Neuronal stem cell (in vitro differentiated cells): ENCODE measurements at regions not wholly inside any gene's neighbourhood (a gene's known extent, or its start where the extent isn't known, plus 50 kb on each side); places are given as distances from the start of the nearest gene placed in this dataset.
A peak's percentile ranks its signal among the peaks of the same experiment; 100 is the strongest.
"Not testable (repeated sequence)": the region's sequence is repeated elsewhere in the genome, so short reads cannot be mapped to it uniquely, and the experiment has no call there.

Source experiments
- DNase-seq: peaks from one replicate; pipeline ENCODE4 v3.0.0-alpha.2; 2013; ENCODE audit warnings: low spot score
- H2AFZ ChIP-seq: one replicate; pipeline ENCODE4 v1.6.1; 2013; ENCODE audit warnings: mild to moderate bottlenecking, low read length, inconsistent platforms
- H2AK5ac ChIP-seq: 2 replicates; pipeline ENCODE4 v1.6.1; 2013; ENCODE audit warnings: low read depth, mild to moderate bottlenecking, inconsistent platforms, low read length, moderate library complexity, mixed read lengths
- H2BK120ac ChIP-seq: 2 replicates; pipeline ENCODE4 v1.6.1; 2013; ENCODE audit warnings: low read depth, mild to moderate bottlenecking, inconsistent platforms, low read length, moderate library complexity, mixed read lengths
- H2BK12ac ChIP-seq: one replicate; pipeline ENCODE4 v1.6.1; 2013; ENCODE audit warnings: low read length, inconsistent platforms
- H2BK15ac ChIP-seq: 2 replicates; pipeline ENCODE4 v1.6.1; 2013; ENCODE audit warnings: mild to moderate bottlenecking, low read length, inconsistent platforms, mixed read lengths
- H2BK5ac ChIP-seq: one replicate; pipeline ENCODE4 v1.6.1; 2013; ENCODE audit warnings: inconsistent platforms, mild to moderate bottlenecking, low read length, moderate library complexity
- H3K14ac ChIP-seq: one replicate; pipeline ENCODE4 v1.6.1; 2013; ENCODE audit warnings: low read length, inconsistent platforms
- H3K18ac ChIP-seq: 2 replicates; pipeline ENCODE4 v1.6.1; 2013; ENCODE audit warnings: low read length, inconsistent platforms
- H3K23ac ChIP-seq: 2 replicates; pipeline ENCODE4 v1.6.1; 2013; ENCODE audit warnings: low read depth, mild to moderate bottlenecking, mixed read lengths, low read length, inconsistent platforms; ENCODE audit not compliant: poor library complexity
- H3K27ac ChIP-seq: replicated peaks from 3 replicates; pipeline ENCODE4 v1.5.1; 2013; ENCODE audit warnings: low read length, inconsistent platforms
- H3K27me3 ChIP-seq, 3 experiments: 2 replicates each; pipeline ENCODE4 v1.6.1; 2013; ENCODE audit warnings: low read length in 3 of 3, mild to moderate bottlenecking in 2 of 3, inconsistent platforms in 1 of 3, low read depth in 1 of 3, mixed read lengths in 1 of 3, moderate library complexity in 1 of 3; ENCODE audit not compliant: control insufficient read depth in 3 of 3, insufficient read depth in 3 of 3
- H3K36me3 ChIP-seq, 2 donors: replicated peaks in 1 of 2; 2 replicates each; pipeline ENCODE4 v1.6.1; 2013; ENCODE audit warnings: low read length in 2 of 2; ENCODE audit not compliant: control insufficient read depth in 2 of 2, insufficient read depth in 2 of 2
- H3K4ac ChIP-seq: 2 replicates; pipeline ENCODE4 v1.6.1; 2013; ENCODE audit warnings: inconsistent platforms, mild to moderate bottlenecking, low read length, moderate library complexity
- H3K4me1 ChIP-seq, 2 donors: 1 replicate in 1 of 2; 2 replicates in 1 of 2; pipeline ENCODE4 v1.6.1; 2013; ENCODE audit warnings: low read length in 2 of 2, low read depth in 1 of 2; ENCODE audit not compliant: control insufficient read depth in 2 of 2, insufficient read depth in 1 of 2
- H3K4me2 ChIP-seq: one replicate; pipeline ENCODE4 v1.6.1; 2013; ENCODE audit warnings: mild to moderate bottlenecking, low read length, inconsistent platforms; ENCODE audit not compliant: insufficient read depth, poor library complexity, severe bottlenecking
- H3K4me3 ChIP-seq, 2 donors: 2 replicates each; pipeline ENCODE4 v1.5.1; 2013; ENCODE audit warnings: low read length in 2 of 2, mild to moderate bottlenecking in 2 of 2, inconsistent platforms in 1 of 2, moderate library complexity in 1 of 2
- H3K79me1 ChIP-seq: one replicate; pipeline ENCODE4 v1.6.1; 2013; ENCODE audit warnings: low read depth, mild to moderate bottlenecking, inconsistent platforms, low read length, moderate library complexity
- H3K9ac ChIP-seq: one replicate; pipeline ENCODE4 v1.6.1; 2013; ENCODE audit warnings: mild to moderate bottlenecking, low read depth, low read length, inconsistent platforms; ENCODE audit not compliant: poor library complexity
- H3K9me3 ChIP-seq, 2 donors: replicated peaks in 1 of 2; 2 replicates each; pipeline versions ENCODE3 to v1.6.1; 2013; ENCODE audit warnings: low read length in 2 of 2, mild to moderate bottlenecking in 2 of 2, inconsistent platforms in 1 of 2, low read depth in 1 of 2, mixed read lengths in 1 of 2, moderate library complexity in 1 of 2; ENCODE audit not compliant: control insufficient read depth in 2 of 2, insufficient read depth in 1 of 2
- H4K8ac ChIP-seq: one replicate; pipeline ENCODE4 v1.6.1; 2013; ENCODE audit warnings: low read depth, mild to moderate bottlenecking, inconsistent platforms, low read length, moderate library complexity
- H4K91ac ChIP-seq: one replicate; pipeline ENCODE4 v1.6.1; 2013; ENCODE audit warnings: low read length, low read depth, mild to moderate bottlenecking, inconsistent platforms; ENCODE audit not compliant: poor library complexity
- WGBS, 2 donors: extraction: QIAGEN DNeasy Blood & Tissue Kit; methylation state at CpG; one replicate each; pipeline ENCODE4 v1.1.7; 2013; ENCODE audit warnings: missing lambda C conversion rate in 2 of 2, mixed read lengths in 1 of 2; ENCODE audit not compliant: insufficient read length in 2 of 2, insufficient replicate concordance in 1 of 2; ENCODE audit errors: extremely low coverage in 2 of 2; 5-methylcytosine and 5-hydroxymethylcytosine counted together

DNA sequence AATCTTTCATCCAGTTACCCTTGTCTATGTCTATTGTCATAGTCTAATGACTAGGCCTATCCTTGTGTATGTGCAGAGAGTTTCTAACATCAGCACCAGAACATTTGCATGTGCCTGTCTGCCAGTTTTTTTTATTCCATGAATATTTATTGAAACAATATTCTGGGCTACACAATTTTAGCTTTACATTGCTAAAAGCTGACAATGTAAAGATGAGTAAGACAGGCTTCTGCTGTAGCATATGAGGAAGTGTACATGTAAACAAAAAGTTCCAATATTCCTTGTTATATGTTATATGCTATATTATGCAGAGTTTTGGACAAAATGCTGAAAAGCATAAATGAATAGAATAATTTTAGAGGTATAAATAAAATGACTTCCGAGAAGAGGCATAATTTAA is 357.7 kb downstream of the NYAP2 start:
- Histone ChIP-seq H3K79me1 (no peaks in the 10 kb centered on the region), H3K27ac (no peak overlapping the region), H3K14ac (no peak overlapping the region), H3K4me3 (no peak overlapping the region), H3K4me1 (no peaks in the 10 kb centered on the region), H3K9ac (no peak overlapping the region), H2BK12ac (no peak overlapping the region), H3K9me3 (no peaks in the 10 kb centered on the region), H2BK120ac (no peak overlapping the region), H2BK5ac (no peak overlapping the region), H2AK5ac (no peak overlapping the region), H3K23ac (no peak overlapping the region), H3K4me2 (no peak overlapping the region), H3K4ac (no peak overlapping the region), H3K27me3 (no peaks in the 10 kb centered on the region), H3K18ac (no peak overlapping the region), H4K8ac (no peak overlapping the region), H2BK15ac (no peak overlapping the region), H3K36me3 (no peaks in the 10 kb centered on the region), H2AFZ (no peak overlapping the region), H4K91ac (no peak overlapping the region)
- no peak for DNase-seq
- no CpG with 5 or more reads among the region's 1 CpG for WGBS, 2 donors

DNA sequence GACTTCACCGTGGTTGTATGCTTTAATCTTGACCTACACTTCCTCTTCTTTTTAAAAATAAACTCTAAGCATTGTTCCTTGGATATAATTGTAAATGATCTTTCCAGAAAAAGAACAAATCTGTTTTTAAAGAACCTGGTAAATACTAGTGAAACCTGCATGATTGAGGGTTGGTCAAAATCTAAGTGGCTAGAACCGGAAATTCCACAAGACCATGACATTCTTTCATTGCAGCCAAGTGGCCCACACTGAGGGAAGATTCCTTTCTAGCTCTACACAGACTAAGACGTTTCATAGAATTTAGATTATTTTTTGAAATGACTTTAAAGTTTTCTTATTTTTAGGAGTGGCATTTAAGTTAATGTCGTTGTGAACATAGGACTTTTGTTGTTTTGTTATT is 356.7 kb downstream of the NYAP2 start:
- WGBS, 2 donors: no CpG with 5 or more reads among the region's 4 CpGs
- H3K14ac ChIP-seq: no peak overlapping the region
- H2BK5ac ChIP-seq: no peak overlapping the region
- H2BK120ac ChIP-seq: no peak overlapping the region
- H2BK12ac ChIP-seq: no peak overlapping the region
- no peaks in the 10 kb centered on the region for H3K27me3 ChIP-seq
- H3K79me1 ChIP-seq: no peaks in the 10 kb centered on the region
- no peak overlapping the region for H3K18ac ChIP-seq
- no peaks in the 10 kb centered on the region for H3K4me1 ChIP-seq
- no peaks in the 10 kb centered on the region for H3K9me3 ChIP-seq
- H2BK15ac ChIP-seq: no peak overlapping the region
- H3K9ac ChIP-seq: no peak overlapping the region
- H3K36me3 ChIP-seq: no peaks in the 10 kb centered on the region
- no peak overlapping the region for H3K4me2 ChIP-seq
- no peak overlapping the region for H2AK5ac ChIP-seq
- H3K27ac ChIP-seq: no peak overlapping the region
- H2AFZ ChIP-seq: peak overlapping the region; percentile 41
- no peak overlapping the region for H3K23ac ChIP-seq
- H3K4ac ChIP-seq: no peak overlapping the region
- H4K91ac ChIP-seq: no peak overlapping the region
- no peak for DNase-seq
- no peak overlapping the region for H4K8ac ChIP-seq
- H3K4me3 ChIP-seq: no peak overlapping the region

DNA sequence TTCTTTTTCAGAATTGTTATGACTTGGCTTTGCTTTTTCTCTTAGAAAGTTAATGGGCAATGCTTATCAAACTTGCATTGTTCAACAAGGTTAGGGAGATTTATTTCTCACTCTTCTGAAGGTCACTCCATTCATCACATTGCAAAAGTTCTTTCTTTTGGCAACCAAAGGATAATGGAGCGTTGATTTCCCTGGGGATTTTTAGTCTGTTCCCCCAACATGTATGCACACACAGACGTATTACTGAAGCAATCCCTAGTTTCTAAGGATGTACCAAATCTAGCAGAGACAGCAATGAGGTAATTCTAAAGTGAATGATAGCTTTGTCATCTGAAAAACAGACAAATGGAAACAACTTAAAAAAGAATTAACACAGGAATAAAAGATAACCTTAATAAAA is 349.1 kb downstream of the NYAP2 start:
- no peak overlapping the region for H3K4me2 ChIP-seq
- H3K36me3 ChIP-seq: no peaks in the 10 kb centered on the region
- no peak overlapping the region for H3K18ac ChIP-seq
- WGBS, 2 donors: no CpG with 5 or more reads among the region's 2 CpGs
- no peak overlapping the region for H2AK5ac ChIP-seq
- H3K23ac ChIP-seq: no peak overlapping the region
- H2BK5ac ChIP-seq: no peak overlapping the region
- H3K4ac ChIP-seq: no peak overlapping the region
- H3K79me1 ChIP-seq: no peaks in the 10 kb centered on the region
- no peak overlapping the region for H4K8ac ChIP-seq
- no peak overlapping the region for H3K9ac ChIP-seq
- no peak overlapping the region for H3K14ac ChIP-seq
- no peaks in the 10 kb centered on the region for H3K4me1 ChIP-seq
- no peaks in the 10 kb centered on the region for H3K27me3 ChIP-seq
- no peak overlapping the region for H2BK15ac ChIP-seq
- H3K9me3 ChIP-seq: no peaks in the 10 kb centered on the region
- no peak overlapping the region for H3K4me3 ChIP-seq
- H2BK120ac ChIP-seq: no peak overlapping the region
- H3K27ac ChIP-seq: no peak overlapping the region
- H2AFZ ChIP-seq: no peak overlapping the region
- H2BK12ac ChIP-seq: no peak overlapping the region
- no peak overlapping the region for H4K91ac ChIP-seq
- no peak for DNase-seq

DNA sequence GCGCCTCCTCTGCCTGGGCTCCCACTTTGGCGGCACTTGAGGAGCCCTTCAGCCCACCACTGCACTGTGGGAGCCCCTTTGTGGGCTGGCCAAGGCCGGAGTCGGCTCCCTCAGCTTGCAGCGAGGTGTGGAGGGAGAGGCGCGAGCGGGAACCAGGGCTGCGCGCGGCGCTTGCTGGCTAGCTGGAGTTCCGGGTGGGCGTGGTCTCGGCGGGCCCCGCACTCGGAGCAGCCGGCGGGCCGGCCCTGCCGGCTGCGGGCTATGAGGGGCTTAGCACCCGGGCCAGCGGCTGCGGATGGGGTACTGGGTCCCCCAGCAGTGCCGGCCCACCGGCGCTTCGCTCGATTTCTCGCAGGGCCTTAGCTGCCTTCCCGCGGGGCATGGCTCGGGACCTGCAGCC is 344.5 kb downstream of the NYAP2 start:
- H3K27me3 ChIP-seq, H2AK5ac ChIP-seq: not testable (repeated sequence)

More for the DNA sequence above, 344.5 kb downstream of the NYAP2 start:
- H2AFZ ChIP-seq, H3K9me3 ChIP-seq, H4K91ac ChIP-seq, H2BK12ac ChIP-seq, H3K4me2 ChIP-seq, H3K4me1 ChIP-seq, H3K18ac ChIP-seq, H3K23ac ChIP-seq, H3K9ac ChIP-seq, H2BK15ac ChIP-seq, H2BK120ac ChIP-seq, H2BK5ac ChIP-seq, H3K14ac ChIP-seq, H3K4me3 ChIP-seq, DNase-seq, H3K36me3 ChIP-seq, H4K8ac ChIP-seq, H3K4ac ChIP-seq, H3K27ac ChIP-seq, H3K79me1 ChIP-seq: not testable (repeated sequence)
- no CpG with 5 or more reads among the region's 35 CpGs for WGBS, 2 donors
